LHCN-M2 (cell line): ENCODE measurements at regions not wholly inside any gene's neighbourhood (a gene's known extent, or its start where the extent isn't known, plus 50 kb on each side); places are given as distances from the start of the nearest gene placed in this dataset.
"Not testable (repeated sequence)": the region's sequence is repeated elsewhere in the genome, so short reads cannot be mapped to it uniquely, and the experiment has no call there.

ENCODE experiments used
- DNase-seq: peaks from one replicate; pipeline ENCODE4 v3.0.0-alpha.2; 2012; ENCODE audit warnings: low read depth

DNA sequence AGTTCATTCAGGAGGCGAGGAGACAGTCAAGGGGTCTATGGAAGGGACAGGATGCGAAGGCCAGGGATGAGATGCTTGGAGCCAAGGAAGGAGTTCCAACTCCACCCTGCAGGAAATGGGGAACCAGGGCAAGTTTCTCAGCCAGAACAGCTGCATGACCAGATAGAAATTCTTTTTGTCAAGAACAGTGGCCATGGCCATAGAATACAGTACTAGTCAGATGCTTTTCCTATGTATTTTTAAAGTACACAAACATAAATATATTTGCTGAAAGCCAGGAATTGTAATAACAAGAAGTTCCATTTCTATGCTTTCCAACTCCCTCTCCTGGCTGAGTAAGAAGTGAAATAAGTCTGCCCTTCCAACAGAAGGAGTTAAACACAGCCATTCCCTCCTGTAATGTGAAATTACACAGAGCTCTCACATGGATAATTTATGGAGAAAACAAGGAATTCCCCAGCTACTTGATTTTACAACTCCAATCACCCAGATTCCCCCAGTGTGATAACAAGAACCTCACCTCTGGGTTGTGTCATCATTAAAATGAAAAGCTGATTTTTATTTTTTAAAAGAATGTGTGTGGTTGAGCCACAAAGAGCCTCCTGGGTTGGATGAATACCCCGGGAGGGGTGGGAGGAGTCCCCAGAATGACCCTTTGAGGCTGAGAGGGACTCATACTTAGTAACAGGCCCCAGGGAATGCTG, 124.6 kb upstream of the ARHGEF3 start:
- DNase-seq, result peak; percentile 85

GRCh38 chr3:56924700-56925099, 123.0 kb upstream of the ARHGEF3 start:
- DNase-seq, result not testable (repeated sequence)

DNA sequence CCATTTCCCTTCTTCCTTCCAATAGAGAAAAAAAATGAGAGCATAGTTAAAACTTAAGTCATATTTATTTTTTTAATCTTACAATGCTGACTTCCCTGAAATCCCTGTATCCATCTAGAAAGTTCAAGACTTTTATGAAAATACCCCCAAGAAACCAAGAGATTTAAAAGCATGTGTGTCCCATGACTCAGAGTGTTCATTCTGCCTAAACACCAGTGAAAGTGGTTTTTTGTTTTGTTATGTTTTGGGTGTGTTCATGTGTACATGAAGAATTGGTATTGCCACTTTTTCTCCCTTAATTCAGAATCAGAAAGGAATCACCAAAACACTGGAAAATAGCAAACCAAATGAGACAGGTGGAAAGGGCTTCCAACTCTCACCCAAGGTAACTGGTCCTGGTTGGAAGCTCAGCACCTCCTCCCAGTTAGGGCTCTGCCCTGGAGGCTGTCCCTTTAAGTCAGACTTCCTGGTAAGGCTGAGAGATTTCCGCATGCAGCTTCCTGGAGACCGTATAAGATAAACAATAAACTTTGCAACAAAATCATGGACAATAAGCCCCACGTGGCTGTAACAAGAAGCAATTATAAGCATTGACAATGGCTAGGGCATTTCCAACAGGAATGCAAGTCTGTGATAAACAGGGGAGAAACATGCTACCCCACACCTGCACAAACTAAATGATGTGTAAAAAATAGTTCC, 121.9 kb upstream of the ARHGEF3 start:
- peak; percentile 61 for DNase-seq

DNA sequence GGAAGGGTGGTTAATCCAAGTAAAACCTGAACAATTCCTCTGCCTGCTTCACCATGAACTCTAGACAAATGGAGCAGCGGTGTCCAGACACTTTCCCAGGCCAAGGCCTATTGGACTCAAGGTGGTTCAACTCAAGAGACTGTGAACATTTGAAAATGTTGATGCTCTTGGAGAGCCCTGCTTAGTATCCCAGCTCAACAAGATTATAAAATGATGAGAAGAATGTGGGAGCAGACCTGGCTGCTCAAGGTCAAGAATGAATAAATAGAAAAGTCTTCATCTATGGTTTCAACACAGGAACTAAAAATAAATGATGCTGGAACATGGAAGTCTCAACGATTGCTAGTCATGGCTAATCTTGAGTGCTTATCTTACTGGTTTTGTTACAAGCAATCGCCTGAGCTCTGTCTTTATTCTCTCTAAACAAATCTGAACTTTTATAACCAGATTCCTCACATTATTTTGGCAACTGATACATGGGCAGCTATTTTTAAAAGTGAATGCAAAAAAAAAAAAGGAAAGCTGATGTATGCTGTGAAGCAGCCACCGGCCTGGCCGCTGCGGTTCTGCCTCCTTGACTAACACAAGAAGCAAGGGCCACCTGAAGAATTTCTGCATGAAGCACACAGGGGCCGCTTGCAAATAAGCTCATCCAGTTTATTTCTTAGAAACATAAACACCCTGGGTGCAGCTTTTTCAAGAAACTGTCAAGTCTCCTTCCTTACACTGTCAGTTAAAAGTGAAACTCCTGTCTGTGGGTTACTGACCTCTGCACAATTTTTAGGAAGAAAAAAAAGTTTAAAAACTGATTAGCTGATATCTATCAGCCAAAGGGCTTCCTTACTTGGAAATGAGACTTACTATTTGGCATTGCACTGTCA, 120.1 kb upstream of the ARHGEF3 start:
- DNase-seq, result no peak

- DNase-seq, result no peak
Observed at GRCh38 chr3:56919797-56920195, 118.0 kb upstream of the ARHGEF3 start.

DNA sequence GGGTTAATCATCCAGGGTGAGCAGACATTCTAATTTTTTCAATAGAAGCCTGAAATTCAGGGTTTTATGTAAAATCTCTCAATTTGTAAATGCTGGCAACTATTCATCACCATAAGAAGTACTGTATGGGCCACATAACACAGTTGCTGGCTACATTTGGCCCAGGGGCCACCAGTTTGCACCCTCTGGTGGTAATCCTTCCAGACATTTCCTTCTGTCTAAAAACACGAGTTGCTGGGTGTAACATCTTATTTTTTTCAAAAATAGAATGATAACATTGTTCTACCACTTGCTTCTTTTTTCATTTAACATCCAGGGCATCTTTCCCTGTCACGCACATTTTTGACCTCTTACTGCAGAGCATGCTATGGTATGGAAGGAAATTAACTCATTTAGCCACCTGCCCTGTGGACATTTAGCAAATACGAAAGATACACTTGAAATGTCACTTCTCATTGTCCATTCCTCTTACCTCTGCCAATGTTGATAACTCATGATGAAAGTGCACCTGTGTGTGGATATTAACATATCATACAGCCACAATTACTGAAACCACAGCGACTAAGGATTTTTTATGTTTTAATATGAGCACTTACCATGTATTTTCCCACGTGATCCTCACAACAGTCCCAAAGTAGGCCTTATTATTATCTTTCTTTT, 117.5 kb upstream of the ARHGEF3 start:
- no peak for DNase-seq

DNA sequence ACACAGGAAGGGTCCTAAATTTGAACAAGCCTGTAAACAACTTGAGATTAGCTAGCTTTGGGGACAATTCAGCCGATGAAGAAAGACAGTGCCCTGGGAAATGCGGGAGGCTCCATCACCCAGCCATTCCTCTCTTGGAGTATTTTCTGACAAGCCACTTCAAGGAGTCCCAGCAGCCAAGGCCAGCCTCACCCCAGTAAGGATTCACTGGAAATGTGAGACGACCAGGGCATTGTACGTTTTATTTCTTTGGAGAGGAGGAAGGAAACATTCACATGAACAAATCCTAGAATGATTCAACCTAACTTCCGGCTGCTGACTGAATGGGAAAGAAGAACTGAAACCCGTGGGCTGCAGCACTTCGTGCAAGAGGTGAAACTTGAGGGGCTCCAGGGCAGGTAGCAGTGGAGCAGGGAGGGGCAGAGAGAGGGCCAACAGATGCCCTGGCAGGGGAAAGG, 116.4 kb upstream of the ARHGEF3 start:
- peak; percentile 19 for DNase-seq

DNA sequence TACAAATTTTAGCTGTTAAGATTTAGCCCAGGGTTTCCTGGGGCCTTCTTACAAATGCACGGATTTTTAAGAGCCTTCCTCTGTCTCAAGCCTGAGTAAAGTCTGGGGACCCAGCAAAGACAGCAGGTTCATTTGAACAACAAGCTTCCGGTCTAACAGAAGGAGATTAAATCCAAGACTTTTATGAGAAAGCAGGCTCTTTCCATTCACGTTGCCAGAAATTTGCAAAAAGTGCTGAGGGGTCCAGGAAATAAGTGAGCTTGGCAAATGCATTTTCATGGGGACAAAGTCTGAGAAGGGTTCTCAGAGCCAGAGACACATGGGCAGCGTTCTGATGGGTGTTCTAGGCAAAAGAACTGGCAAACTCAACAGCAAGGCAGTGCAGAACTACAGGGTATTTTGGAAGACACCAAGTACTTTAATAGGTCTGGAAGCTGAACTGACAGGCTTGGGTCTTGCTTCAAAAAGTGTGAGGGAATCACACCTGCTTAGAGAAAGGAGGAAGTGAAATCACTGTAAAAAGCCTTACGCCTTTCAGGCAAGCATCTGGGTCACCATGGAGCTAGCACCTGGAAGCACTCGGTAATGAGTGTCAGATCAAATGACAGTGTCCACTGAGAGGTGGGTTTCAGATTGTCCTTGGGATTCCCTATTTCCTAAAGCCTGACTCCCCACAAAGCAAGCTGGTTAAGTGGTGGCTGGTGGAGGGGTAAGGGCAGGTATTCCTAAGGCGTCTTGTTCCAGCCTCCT, 115.8 kb upstream of the ARHGEF3 start:
- no peak for DNase-seq

DNA sequence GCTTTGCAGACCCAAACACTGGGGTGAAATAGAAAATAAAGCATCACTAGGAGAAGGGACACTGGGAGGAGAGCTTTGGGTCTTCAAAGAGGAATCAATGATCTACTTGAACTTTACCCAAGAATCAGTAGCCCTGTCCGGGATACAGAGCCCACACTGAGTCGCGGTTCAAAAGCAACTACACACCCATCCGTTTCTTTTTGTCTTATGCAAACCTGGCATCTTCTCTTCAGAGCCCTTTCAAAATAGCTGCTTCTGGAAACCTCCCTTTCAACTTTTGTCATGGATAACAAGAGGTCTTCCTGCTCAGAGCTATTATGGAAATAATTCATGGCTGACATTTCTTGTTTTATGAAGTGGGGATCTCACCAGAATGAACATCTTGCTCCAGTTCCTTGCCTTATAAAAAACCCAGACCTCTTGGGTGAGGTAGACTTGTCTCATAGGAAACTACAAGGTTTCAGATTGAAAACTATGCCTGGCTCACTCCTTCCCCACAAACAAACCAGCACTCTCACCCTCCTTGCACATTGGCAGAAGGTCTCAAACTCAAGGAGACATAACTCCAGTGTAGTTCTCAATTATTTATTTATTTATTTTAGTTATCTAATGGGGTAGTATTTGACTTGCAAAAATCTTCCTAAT, 115.1 kb upstream of the ARHGEF3 start:
- no peak for DNase-seq

DNA sequence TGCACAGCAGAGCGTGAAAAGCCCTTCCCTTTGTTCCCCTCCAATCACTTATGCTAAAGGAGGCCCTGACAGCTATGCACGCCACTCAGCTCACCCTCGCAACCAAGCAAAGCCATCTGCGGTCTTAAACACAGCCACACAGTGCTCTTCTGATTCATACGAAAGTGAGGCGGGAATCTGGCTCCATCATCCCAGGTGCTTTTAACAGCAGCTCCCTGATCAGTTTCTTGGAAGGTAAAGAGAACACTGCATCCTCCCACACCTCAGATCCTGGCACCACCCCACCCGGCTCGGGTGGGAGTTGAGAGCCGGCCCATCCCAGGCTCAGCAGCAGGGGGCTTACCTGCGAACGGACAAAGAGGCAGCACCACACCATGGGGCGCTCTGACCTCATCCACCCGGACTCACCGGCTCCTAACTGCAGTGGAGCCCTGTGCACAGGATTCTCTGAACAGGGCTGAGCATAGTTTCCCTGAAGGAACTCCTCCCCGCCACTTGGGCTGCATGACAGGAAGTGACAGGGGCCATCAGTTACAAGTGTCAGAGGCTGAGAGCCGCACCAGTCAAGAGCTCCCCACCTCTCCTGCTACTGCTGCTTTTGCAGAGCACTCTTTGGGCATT, 114.3 kb upstream of the ARHGEF3 start:
- no peak for DNase-seq

DNA sequence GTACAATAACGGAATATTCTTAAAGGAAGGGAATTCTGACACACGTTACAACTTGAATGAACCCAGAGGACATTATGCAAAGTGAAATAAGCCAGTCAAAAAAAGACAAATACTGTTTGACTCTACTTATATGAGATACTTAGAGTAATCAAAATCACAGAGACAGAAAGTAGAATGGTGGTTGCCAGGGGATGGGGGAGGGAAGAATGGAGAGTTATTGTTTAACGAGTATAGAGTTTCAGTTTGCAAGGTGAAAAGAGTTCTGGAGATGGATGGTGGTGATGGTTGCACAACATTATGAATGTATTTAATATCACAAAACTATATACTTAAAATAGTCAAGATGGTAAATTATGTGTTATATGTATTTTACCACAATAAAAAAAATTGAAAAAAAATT, 112.9 kb upstream of the ARHGEF3 start:
- no peak for DNase-seq

DNA sequence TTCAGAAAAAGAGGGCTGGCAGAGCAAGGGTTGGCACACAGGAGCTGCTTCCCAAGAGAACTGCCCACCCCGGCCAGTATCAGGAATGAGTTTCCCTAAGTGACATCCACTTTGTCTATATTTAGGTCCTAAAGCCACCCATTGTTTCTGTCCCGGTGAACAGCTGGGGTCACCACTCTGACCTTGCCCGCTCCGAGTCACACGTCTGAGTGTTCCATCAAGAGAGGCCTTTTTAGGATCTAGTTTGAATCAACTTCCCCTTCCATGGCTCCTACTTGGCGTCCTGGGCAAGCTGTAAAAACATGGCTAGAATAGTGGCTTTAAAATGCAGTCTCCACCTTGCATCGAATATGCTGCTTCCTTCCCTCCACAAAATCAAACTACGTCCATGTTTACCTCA, 109.6 kb upstream of the ARHGEF3 start:
- DNase-seq, result peak; percentile 7

DNA sequence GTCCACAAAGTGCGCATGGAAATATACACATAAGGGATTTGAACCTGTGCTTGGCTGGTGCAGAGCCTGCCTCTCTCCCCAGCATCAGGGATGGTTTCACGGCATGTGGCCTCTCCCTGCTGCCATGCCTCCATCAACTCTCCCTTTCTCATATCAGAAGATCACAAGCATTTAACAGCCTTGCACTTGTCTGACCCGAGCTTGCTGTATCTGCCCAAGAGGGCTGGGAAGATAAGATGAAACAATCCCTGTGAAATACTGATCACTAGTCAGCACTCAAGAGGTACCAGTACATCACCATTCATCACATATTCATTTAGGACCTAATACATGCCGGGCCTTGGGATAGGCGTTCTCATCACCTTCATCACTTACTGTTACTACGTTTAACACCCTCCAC, 107.6 kb upstream of the ARHGEF3 start:
- no peak for DNase-seq

DNA sequence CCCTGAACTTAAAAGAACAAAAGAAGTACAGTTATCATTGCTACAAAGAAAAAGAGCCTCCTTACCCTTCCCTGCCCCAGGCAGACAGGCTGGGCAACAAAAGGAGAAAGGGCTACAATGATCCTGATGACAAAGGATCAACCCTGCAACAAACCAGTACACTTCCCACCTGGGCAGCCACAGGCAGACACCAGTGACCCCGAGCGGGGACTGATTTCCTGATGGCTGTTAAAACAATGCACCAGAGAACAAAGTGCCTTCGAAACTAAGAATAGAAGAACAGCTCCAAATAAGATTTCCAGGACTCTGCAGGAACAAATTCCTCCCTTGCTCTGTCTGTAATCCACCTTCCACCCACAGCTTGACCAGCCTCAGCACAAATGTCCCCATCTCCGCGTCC, 106.3 kb upstream of the ARHGEF3 start:
- no peak for DNase-seq

DNA sequence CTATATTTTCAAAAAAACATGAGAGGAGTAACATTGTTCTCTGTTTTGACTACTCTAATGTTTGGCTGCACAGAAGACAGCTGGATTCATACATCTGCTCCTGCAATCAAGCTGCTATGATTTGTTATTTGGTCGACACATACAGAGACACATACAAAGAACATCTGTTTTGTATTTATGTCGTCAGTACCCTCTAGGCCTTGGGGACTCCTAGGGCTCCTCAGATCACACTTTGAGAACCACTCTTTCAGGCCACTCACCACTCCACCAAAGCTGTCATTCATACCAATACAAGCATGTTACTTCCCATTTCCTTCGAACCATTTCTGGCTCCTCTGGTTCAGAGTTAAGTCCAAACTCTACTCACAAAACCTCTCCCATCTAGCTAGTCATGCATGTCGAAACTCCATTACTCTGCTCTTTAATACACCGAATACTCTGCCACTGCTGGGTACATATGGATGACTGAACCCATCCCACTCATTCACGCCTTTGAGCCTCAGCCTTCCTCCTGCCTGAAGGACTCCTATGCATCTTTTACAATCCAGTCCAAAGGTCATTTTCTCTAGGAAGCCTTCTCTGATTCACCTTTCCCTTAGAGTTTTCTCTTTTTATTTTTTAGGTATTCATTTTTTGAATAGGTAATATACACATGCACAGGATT, 102.9 kb upstream of the ARHGEF3 start:
- no peak for DNase-seq

GRCh38 chr3:56903231-56903782, 101.6 kb upstream of the ARHGEF3 start:
- no peak for DNase-seq

- DNase-seq, result no peak
Observed at GRCh38 chr3:56902468-56903160, 100.9 kb upstream of the ARHGEF3 start.

DNA sequence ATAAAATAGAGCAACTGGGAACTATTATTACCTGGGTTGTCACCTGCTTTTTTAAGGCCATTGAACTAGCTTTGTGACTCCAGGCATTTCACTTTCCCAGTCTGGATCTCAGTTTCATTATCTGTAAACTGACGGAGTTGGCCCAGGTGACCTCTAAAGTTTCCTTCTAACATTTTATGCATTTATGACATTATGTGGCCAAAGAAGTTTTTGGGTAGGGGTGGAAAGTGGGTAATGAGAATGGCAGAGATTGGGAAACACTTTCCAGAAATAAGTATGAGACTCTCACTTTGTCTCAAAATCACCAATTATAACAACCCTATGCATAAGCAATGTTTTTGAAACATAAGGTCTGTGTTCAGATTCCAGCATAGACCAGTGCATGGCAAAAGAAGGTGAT, 99.1 kb upstream of the ARHGEF3 start:
- no peak for DNase-seq

GRCh38 chr3:56899851-56900250, 98.1 kb upstream of the ARHGEF3 start:
- no peak for DNase-seq
